ENCODE measurements at regions not wholly inside any gene's neighbourhood (a gene's known extent, or its start where the extent isn't known, plus 50 kb on each side); places are given as distances from the start of the nearest gene placed in this dataset.

GRCh38 chr18:8977701-8978100 is 124.8 kb upstream of the NDUFV2 start:
- TF ChIP-seq, protein P1, sequence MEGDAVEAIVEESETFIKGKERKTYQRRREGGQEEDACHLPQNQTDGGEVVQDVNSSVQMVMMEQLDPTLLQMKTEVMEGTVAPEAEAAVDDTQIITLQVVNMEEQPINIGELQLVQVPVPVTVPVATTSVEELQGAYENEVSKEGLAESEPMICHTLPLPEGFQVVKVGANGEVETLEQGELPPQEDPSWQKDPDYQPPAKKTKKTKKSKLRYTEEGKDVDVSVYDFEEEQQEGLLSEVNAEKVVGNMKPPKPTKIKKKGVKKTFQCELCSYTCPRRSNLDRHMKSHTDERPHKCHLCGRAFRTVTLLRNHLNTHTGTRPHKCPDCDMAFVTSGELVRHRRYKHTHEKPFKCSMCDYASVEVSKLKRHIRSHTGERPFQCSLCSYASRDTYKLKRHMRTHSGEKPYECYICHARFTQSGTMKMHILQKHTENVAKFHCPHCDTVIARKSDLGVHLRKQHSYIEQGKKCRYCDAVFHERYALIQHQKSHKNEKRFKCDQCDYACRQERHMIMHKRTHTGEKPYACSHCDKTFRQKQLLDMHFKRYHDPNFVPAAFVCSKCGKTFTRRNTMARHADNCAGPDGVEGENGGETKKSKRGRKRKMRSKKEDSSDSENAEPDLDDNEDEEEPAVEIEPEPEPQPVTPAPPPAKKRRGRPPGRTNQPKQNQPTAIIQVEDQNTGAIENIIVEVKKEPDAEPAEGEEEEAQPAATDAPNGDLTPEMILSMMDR (IDR thresholded peaks at IDR 0.05): no peak
- TF ChIP-seq EP300 (IDR thresholded peaks at IDR 0.05) (no peak), POLR2A (IDR thresholded peaks at IDR 0.05) (no peak), POLR2AphosphoS5 (IDR thresholded peaks at IDR 0.05) (no peak)
